ACC112 (cell line): ENCODE measurements at regions not wholly inside any gene's neighbourhood (a gene's known extent, or its start where the extent isn't known, plus 50 kb on each side); places are given as distances from the start of the nearest gene placed in this dataset.

Source experiments
- H2AFZ ChIP-seq: fragments of 200-600 bp; sonication (generic); one replicate; pipeline ENCODE4 v1.6.0; 2017; ENCODE audit warnings: antibody characterized with exemption, low read length; ENCODE audit not compliant: unreplicated experiment
- H3K27ac ChIP-seq: fragments of 200-600 bp; sonication (generic); 2 replicates; pipeline ENCODE4 v1.5.1; 2014; ENCODE audit warnings: low read depth, mild to moderate bottlenecking, antibody characterized with exemption, low read length, moderate library complexity
- H3K27me3 ChIP-seq: fragments of 200-600 bp; sonication (generic); 2 replicates; pipeline ENCODE4 v1.6.1; 2014; ENCODE audit warnings: mild to moderate bottlenecking, antibody characterized with exemption, low read length, moderate library complexity, mixed read lengths; ENCODE audit not compliant: insufficient read depth
- H3K36me3 ChIP-seq: fragments of 200-600 bp; sonication (generic); 2 replicates; pipeline ENCODE4 v1.6.1; 2016; ENCODE audit warnings: mild to moderate bottlenecking, antibody characterized with exemption, low read length, moderate library complexity, mixed read lengths; ENCODE audit not compliant: insufficient read depth
- H3K4me1 ChIP-seq: fragments of 200-600 bp; sonication (generic); one replicate; pipeline ENCODE4 v1.6.1; 2016; ENCODE audit warnings: low read length, mixed read lengths; ENCODE audit not compliant: insufficient read depth, unreplicated experiment, control insufficient read depth
- H3K4me3 ChIP-seq: fragments of 200-600 bp; sonication (generic); 2 replicates; pipeline ENCODE4 v1.5.1; 2014; ENCODE audit warnings: mild to moderate bottlenecking, low read depth, low read length
- H3K79me2 ChIP-seq: fragments of 200-600 bp; sonication (generic); one replicate; pipeline ENCODE4 v1.6.0; 2016; ENCODE audit warnings: low read length; ENCODE audit not compliant: control insufficient read depth, unreplicated experiment, insufficient read depth

- Histone ChIP-seq H3K79me2 (no peaks in the 10 kb centered on the region), H3K4me1 (peaks cover 6% of the 10 kb centered on the region), H3K4me3 (no peak overlapping the region), H3K36me3 (no peaks in the 10 kb centered on the region), H3K27me3 (peaks cover 20% of the 10 kb centered on the region), H2AFZ (no peak overlapping the region), H3K27ac (no peak overlapping the region)
Observed at GRCh38 chr4:3667258-3667657, 98.9 kb upstream of the ADRA2C start.

GRCh38 chr4:3666263-3666662 lies 99.9 kb upstream of the ADRA2C start:
- H3K4me3 ChIP-seq, result no peak overlapping the region
- no peaks in the 10 kb centered on the region for H3K36me3 ChIP-seq
- no peaks in the 10 kb centered on the region for H3K4me1 ChIP-seq
- H2AFZ ChIP-seq, result no peak overlapping the region
- H3K27ac ChIP-seq, result no peak overlapping the region
- H3K79me2 ChIP-seq, result no peaks in the 10 kb centered on the region
- H3K27me3 ChIP-seq, result peaks cover 27% of the 10 kb centered on the region

GRCh38 chr4:3665360-3665891 lies 100.8 kb upstream of the ADRA2C start:
- H3K27me3 ChIP-seq, result peaks cover 32% of the 10 kb centered on the region
- H3K36me3 ChIP-seq, result no peaks in the 10 kb centered on the region
- H3K79me2 ChIP-seq, result no peaks in the 10 kb centered on the region
- H2AFZ ChIP-seq, result no peak overlapping the region
- no peaks in the 10 kb centered on the region for H3K4me1 ChIP-seq
- H3K27ac ChIP-seq, result no peak overlapping the region
- H3K4me3 ChIP-seq, result no peak overlapping the region

GRCh38 chr4:3663791-3664190 lies 102.4 kb upstream of the ADRA2C start:
- peaks cover 42% of the 10 kb centered on the region for H3K27me3 ChIP-seq
- H3K27ac ChIP-seq, result no peak overlapping the region
- H2AFZ ChIP-seq, result no peak overlapping the region
- no peak overlapping the region for H3K4me3 ChIP-seq
- H3K36me3 ChIP-seq, result no peaks in the 10 kb centered on the region
- peaks cover under 1% of the 10 kb centered on the region for H3K4me1 ChIP-seq
- no peaks in the 10 kb centered on the region for H3K79me2 ChIP-seq

- H3K4me3 ChIP-seq, result no peak overlapping the region
- no peaks in the 10 kb centered on the region for H3K79me2 ChIP-seq
- no peaks in the 10 kb centered on the region for H3K36me3 ChIP-seq
- peaks cover 11% of the 10 kb centered on the region for H3K4me1 ChIP-seq
- H2AFZ ChIP-seq, result no peak overlapping the region
- no peak overlapping the region for H3K27ac ChIP-seq
- H3K27me3 ChIP-seq, result peaks cover 44% of the 10 kb centered on the region
Observed at GRCh38 chr4:3662516-3662915, 103.7 kb upstream of the ADRA2C start.

- no peaks in the 10 kb centered on the region for H3K36me3 ChIP-seq
- H3K4me1 ChIP-seq, result peaks cover 16% of the 10 kb centered on the region
- no peak overlapping the region for H3K27ac ChIP-seq
- peaks cover 39% of the 10 kb centered on the region for H3K27me3 ChIP-seq
- H3K4me3 ChIP-seq, result no peak overlapping the region
- no peak overlapping the region for H2AFZ ChIP-seq
- H3K79me2 ChIP-seq, result no peaks in the 10 kb centered on the region
Observed at GRCh38 chr4:3661989-3662388, 104.2 kb upstream of the ADRA2C start.

- no peaks in the 10 kb centered on the region for H3K79me2 ChIP-seq
- no peaks in the 10 kb centered on the region for H3K36me3 ChIP-seq
- peaks cover 37% of the 10 kb centered on the region for H3K27me3 ChIP-seq
- peaks cover 16% of the 10 kb centered on the region for H3K4me1 ChIP-seq
- H2AFZ ChIP-seq, result no peak overlapping the region
- no peak overlapping the region for H3K4me3 ChIP-seq
- H3K27ac ChIP-seq, result no peak overlapping the region
Observed at GRCh38 chr4:3660928-3661515, 105.2 kb upstream of the ADRA2C start.

GRCh38 chr4:3660086-3660927 lies 105.9 kb upstream of the ADRA2C start:
- no peaks in the 10 kb centered on the region for H3K36me3 ChIP-seq
- no peak overlapping the region for H2AFZ ChIP-seq
- no peaks in the 10 kb centered on the region for H3K79me2 ChIP-seq
- no peak overlapping the region for H3K27ac ChIP-seq
- peaks cover 38% of the 10 kb centered on the region for H3K27me3 ChIP-seq
- H3K4me1 ChIP-seq, result peaks cover 16% of the 10 kb centered on the region
- H3K4me3 ChIP-seq, result no peak overlapping the region

- Histone ChIP-seq H3K4me1 (peaks cover 16% of the 10 kb centered on the region), H3K79me2 (no peaks in the 10 kb centered on the region), H3K27me3 (peaks cover 45% of the 10 kb centered on the region), H3K4me3 (no peak overlapping the region), H3K36me3 (no peaks in the 10 kb centered on the region), H3K27ac (no peak overlapping the region), H2AFZ (no peak overlapping the region)
Observed at GRCh38 chr4:3659131-3659530, 107.1 kb upstream of the ADRA2C start.

- Histone ChIP-seq H3K27ac (peak overlapping the region; percentile 68), H3K36me3 (no peaks in the 10 kb centered on the region), H2AFZ (peak overlapping the region; percentile 5), H3K27me3 (peaks cover 45% of the 10 kb centered on the region), H3K79me2 (no peaks in the 10 kb centered on the region), H3K4me3 (peak overlapping the region; percentile 18; the same call in 1 of the 2 replicates), H3K4me1 (peaks cover 16% of the 10 kb centered on the region)
Observed at GRCh38 chr4:3658530-3658913, 107.7 kb upstream of the ADRA2C start.
